ENCODE measurements at regions not wholly inside any gene's neighbourhood (a gene's known extent, or its start where the extent isn't known, plus 50 kb on each side); places are given as distances from the start of the nearest gene placed in this dataset.
"Not testable (repeated sequence)": the region's sequence is repeated elsewhere in the genome, so short reads cannot be mapped to it uniquely, and the experiment has no call there.

DNA sequence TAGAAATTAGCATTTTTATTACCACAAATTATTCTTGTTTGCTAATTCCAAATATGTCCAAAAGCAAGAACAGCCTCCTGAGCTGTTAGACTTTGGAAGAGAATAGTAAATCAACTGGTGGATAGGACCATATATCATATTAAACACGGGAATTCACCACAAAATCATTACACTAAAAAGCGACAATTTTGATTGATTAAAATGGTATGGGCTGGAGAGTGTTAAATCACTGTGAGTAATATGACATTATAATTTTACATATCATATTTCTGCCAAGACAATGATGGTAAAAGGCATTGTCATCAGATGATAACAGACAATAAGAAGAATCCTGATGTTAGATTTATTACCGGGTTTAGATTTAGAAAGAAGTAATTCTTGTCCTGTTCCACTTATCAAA lies 107.2 kb upstream of the ARRDC3 start:
- DNase-seq, result no peak
- intact Hi-C loops (cut with DNase I), result no loop called here

GRCh38 chr5:91487420-91487819 lies 104.3 kb upstream of the ARRDC3 start:
- intact Hi-C loops (cut with DNase I), result no loop called here
- DNase-seq, result no peak

- DNase-seq, result no peak
- intact Hi-C loops (cut with DNase I), result no loop called here
These were observed 103.5 kb upstream of the ARRDC3 start for GRCh38 chr5:91486638-91487037.

DNA sequence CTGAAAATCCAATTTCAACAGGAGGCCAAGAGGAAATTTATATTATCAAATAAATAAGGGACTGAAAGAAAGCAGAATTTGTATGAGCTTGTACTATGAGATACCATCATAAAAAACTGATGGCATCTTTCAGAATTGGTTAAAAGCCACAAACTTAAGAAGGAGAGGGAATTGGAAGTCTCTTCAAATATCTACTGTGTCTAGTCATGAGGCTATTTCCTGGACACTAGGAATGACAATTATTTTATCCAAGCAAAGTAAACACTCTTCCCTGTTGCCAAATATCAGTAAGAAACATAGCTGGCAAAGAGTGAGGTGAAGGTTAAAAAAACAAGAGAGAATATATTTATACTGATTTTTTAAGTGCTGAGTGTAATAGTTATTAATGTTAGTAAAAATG lies 101.5 kb upstream of the ARRDC3 start:
- DNase-seq, result no peak
- intact Hi-C loops (cut with DNase I), result no loop called here

GRCh38 chr5:91479376-91479775 lies 96.3 kb upstream of the ARRDC3 start:
- DNase-seq; intact Hi-C loops (cut with DNase I): not testable (repeated sequence)

DNA sequence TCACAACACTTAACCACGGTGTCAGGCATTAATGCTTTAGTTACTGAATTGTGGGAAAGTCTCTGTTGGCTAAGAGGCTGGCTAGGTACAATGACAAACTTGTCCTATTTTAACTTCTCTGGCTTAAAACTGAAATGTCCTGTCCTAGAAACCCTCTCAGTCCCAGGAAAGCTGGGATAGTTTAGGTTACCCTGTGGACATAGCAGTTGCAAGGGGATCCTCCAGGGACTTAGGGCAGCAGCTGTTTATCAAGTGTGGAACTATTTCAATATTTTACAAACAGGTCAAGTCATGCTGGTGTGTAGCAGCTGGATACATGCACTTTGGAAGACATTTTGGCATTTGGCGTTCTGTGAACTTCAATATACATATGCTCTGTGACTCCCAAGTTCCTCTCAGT lies 95.0 kb upstream of the ARRDC3 start:
- intact Hi-C loops (cut with DNase I), result no loop called here
- DNase-seq, result no peak

GRCh38 chr5:91477408-91477807 lies 94.3 kb upstream of the ARRDC3 start:
- intact Hi-C loops (cut with DNase I), result no loop called here
- DNase-seq, result no peak

DNA sequence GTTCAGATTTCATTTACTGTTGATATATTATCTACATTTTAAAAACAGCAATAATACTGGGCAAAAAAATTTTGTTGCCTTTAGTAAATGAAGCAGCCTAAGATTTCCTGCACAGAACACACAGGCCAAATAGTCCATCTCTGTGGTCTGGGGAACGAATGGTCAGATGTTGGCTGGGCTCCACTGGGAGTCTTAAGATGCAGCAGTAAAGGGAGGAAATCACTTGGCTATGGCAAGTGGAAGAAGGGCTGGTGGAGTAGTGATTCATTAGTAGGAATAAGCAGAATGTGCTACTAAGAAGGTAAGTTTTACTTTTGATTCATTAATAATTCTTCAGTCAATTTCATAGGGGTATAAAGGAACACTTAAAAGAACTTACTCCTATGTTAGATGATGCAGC lies 91.1 kb upstream of the ARRDC3 start:
- intact Hi-C loops (cut with DNase I), result no loop called here
- no peak for DNase-seq

DNA sequence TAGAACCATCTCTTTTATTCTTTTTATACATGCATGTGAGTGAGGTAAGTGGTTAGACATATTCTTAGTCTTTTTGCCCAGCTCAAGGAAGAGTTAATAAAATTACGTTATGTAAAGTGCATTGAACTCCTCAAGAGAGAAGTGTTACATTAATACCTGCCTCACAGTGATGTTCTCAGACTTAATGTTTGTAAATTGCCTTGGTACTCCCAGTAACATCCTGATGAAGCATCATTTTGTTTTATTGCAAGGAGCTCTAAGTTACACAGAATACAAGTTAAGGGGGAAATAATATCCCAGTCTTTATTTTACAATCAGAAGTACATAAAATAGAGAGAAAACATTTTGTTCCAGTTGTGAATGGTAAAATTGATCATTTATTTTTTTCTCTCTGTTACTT lies 89.5 kb upstream of the ARRDC3 start:
- intact Hi-C loops (cut with DNase I), result no loop called here
- DNase-seq, result no peak

- peak in 14 of 42 donors; percentile 2 to 43 (median 16) for DNase-seq
- intact Hi-C loops (cut with DNase I), result no loop called here
These were observed 86.5 kb upstream of the ARRDC3 start for GRCh38 chr5:91469517-91470165.

- DNase-seq, result no peak
- intact Hi-C loops (cut with DNase I), result no loop called here
These were observed 85.7 kb upstream of the ARRDC3 start for GRCh38 chr5:91468651-91469422.

DNA sequence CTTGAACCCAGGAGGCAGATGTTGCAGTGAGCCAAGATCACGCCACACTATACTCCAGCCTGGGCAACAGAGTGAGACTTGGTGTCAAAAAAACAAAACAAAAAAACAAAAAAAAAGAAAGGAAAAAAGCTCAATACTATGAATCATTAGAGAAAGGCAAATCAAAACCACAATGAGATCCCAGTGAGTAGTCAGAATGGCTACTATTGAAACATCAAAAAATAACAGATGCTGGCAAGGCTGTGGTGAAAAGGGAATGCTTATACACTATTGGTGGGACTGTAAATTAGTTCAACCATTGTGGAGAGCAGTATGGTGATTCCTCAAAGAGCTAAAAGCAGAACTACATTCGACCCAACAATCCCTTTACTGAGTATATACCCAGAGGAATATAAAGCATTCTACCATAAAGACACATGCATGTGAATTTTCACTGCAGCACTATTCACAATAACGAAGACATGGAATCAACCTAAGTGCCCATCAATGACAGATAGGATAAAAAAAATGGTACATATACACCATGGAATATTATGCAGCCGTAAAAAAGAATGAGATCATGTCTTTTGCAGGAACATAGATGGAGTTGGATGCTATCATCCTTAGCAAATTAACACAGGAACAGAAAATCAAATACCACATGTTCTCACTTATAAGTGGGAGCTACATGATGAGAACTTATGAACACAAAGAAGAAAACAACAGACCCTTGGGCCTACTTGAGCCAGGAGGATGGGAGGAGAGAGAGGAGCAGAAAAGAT lies 81.9 kb upstream of the ARRDC3 start:
- no peak for DNase-seq
- intact Hi-C loops (cut with DNase I), result no loop called here

GRCh38 chr5:91457681-91458058 lies 74.6 kb upstream of the ARRDC3 start:
- no peak for DNase-seq
- intact Hi-C loops (cut with DNase I), result no loop called here

DNA sequence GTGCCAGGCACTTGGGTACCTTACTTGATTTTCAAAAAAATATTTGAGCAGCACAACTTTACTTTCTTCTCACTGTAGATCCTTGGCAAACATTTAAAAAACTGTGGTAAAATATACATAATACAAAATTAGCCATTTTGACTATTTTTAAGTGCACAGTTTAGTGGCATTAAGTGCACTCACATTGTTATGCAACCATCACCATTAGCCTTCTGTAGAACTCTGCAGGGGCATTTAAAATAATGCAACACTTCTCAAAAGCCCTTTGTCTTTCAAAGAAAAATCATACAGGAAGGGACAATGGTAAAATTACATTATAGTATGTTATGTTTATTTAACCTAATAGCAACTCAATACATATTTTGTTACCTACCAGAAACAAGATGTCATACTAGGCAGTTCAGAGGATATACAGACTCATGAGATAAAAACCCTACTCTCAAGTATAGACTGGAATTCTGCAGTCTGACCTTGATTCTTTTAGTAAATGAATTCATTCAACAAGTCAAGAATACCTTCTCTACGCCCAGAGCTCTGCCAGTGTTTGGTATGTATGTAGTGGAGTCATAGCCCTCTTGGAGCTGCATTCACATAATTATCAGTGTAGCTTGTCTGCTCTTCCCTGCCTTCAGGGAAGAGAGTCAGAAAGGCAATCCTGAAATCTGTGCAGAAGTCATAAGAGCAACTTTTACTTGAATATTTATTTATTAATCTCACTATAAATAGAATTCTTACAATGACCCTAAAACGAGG lies 74.0 kb upstream of the ARRDC3 start:
- intact Hi-C loops (cut with DNase I), result no loop called here
- DNase-seq, result no peak

- DNase-seq, result no peak
- intact Hi-C loops (cut with DNase I), result no loop called here
These were observed 66.0 kb upstream of the ARRDC3 start for GRCh38 chr5:91449083-91449482.

DNA sequence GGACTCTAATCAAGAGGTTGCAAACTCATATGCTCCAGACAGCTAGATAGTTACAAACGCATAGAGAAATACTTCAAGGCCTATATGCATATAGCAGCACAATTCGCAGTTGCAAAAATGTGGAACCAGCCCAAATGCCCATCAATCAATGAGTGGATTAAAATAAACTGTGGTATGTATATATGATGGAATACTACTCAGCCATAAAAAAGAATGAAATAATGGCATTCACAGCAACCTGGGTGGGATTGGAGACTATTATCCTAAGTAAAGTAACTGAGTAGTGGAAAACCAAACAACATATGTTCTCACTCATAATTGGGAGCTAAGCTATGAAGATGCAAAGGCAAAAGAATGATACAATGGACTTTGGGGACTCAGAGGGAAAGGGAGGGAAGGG lies 65.0 kb upstream of the ARRDC3 start:
- intact Hi-C loops (cut with DNase I); DNase-seq: not testable (repeated sequence)

GRCh38 chr5:91446880-91447279 lies 63.8 kb upstream of the ARRDC3 start:
- DNase-seq; intact Hi-C loops (cut with DNase I): not testable (repeated sequence)

- intact Hi-C loops (cut with DNase I), result no loop called here
- DNase-seq, result no peak
These were observed 60.8 kb upstream of the ARRDC3 start for GRCh38 chr5:91443761-91444467.

DNA sequence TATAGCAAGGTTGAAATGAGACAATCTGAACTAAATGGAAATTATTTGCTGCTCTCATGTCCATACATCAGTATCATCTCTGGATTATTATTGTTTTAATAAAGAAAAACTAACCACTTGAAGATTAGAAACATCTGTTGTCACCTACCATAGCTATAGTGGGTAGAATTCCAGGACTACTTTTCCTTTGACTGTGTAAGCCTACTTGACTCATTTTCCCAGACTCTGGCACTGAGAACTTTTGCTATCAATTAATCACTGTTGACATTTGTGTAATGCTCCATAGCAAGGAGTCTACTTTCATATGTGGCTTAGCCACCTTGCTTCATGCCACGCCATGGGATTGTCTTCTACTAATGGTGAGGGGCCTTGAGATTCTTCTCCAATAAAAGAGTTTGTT lies 59.9 kb upstream of the ARRDC3 start:
- intact Hi-C loops (cut with DNase I), result no loop called here
- DNase-seq, result no peak
